SK-N-MC (cell line): ENCODE measurements at regions not wholly inside any gene's neighbourhood (a gene's known extent, or its start where the extent isn't known, plus 50 kb on each side); places are given as distances from the start of the nearest gene placed in this dataset.
"Not testable (repeated sequence)": the region's sequence is repeated elsewhere in the genome, so short reads cannot be mapped to it uniquely, and the experiment has no call there.

Source experiments
- EZH2 ChIP-seq: fragments of 200-600 bp; sonication (generic); IDR thresholded peaks from one replicate; pipeline ENCODE4 v1.6.1; 2017; ENCODE audit warnings: antibody characterized with exemption
- POLR2AphosphoS5 ChIP-seq: IDR thresholded peaks from 2 replicates; pipeline ENCODE4 v1.6.1; 2012; ENCODE audit warnings: mild to moderate bottlenecking, low read depth, low read length, borderline replicate concordance

- not testable (repeated sequence) for TF ChIP-seq EZH2, POLR2AphosphoS5
These were observed 133.1 kb downstream of the DHRS2 start for GRCh38 chr14:23769221-23769728.
